Kidney (tissue), 13 donors: ENCODE measurements at regions not wholly inside any gene's neighbourhood (a gene's known extent, or its start where the extent isn't known, plus 50 kb on each side); places are given as distances from the start of the nearest gene placed in this dataset.

ENCODE experiments used
- DNase-seq, 5 donors: peaks; one replicate each; pipeline ENCODE4 v3.0.0-alpha.2; 2013 to 2020
- FAIRE-seq: peaks from 2 replicates; lab custom pipeline; 2012; peaks lifted over from hg19 to GRCh38; lab: Jason Lieb, UNC
- H3K27ac ChIP-seq, 2 donors: one replicate each; pipeline ENCODE4 v1.7.0; 2013; ENCODE audit warnings: low read depth in 2 of 2, low read length in 2 of 2, inconsistent platforms in 1 of 2
- H3K27me3 ChIP-seq: one replicate; pipeline ENCODE4 v1.7.1; 2013; ENCODE audit warnings: low read length, inconsistent platforms; ENCODE audit not compliant: control insufficient read depth, insufficient read depth
- H3K36me3 ChIP-seq, 3 donors: one replicate each; pipeline versions ENCODE4 v1.7.0 to v1.7.1; 2013; ENCODE audit warnings: low read length in 3 of 3, control low read depth in 1 of 3, inconsistent platforms in 1 of 3; ENCODE audit not compliant: insufficient read depth in 3 of 3, control insufficient read depth in 2 of 3
- H3K4me1 ChIP-seq, 3 donors: one replicate each; pipeline versions ENCODE4 v1.7.0 to v1.7.1; 2013; ENCODE audit warnings: low read length in 3 of 3, inconsistent platforms in 1 of 3, low read depth in 1 of 3; ENCODE audit not compliant: control insufficient read depth in 2 of 3, insufficient read depth in 2 of 3
- H3K4me3 ChIP-seq, 3 donors: one replicate each; pipeline versions ENCODE4 v1.7.0 to v1.8.1; 2013; ENCODE audit warnings: low read length in 3 of 3, control low read depth in 1 of 3, inconsistent platforms in 1 of 3
- H3K9ac ChIP-seq, 3 donors: one replicate each; pipeline versions ENCODE4 v1.7.0 to v1.7.1; 2013; ENCODE audit warnings: low read length in 3 of 3, control low read depth in 1 of 3, inconsistent platforms in 1 of 3
- H3K9me3 ChIP-seq, 3 donors: one replicate each; pipeline versions ENCODE4 v1.7.0 to v1.7.1; 2013; ENCODE audit warnings: low read length in 3 of 3, control low read depth in 1 of 3, inconsistent platforms in 1 of 3; ENCODE audit not compliant: control insufficient read depth in 2 of 3, insufficient read depth in 1 of 3
- intact Hi-C: fragments of 100-400 bp; cut with DNase I; formaldehyde crosslinking; loops from one replicate; pipeline ENCODE4 v1.11.1; 2022
- TF ChIP-seq, protein P1 (sequence below): IDR thresholded peaks from 3 replicates; pipeline ENCODE4 v1.5.1; 2012; ENCODE audit warnings: mild to moderate bottlenecking, moderate library complexity, borderline replicate concordance; ENCODE audit not compliant: insufficient read depth; ENCODE audit errors: extremely low read depth
- donor health status: control.
- donor health status: control.
- donor health status: control.
- donor health status: control.
- donor health status: control.
- donor health status: DM: yes; HTN: yes; CAD: no.
- donor health status: Normal renal cell carcinoma (clear cell type).

DNA sequence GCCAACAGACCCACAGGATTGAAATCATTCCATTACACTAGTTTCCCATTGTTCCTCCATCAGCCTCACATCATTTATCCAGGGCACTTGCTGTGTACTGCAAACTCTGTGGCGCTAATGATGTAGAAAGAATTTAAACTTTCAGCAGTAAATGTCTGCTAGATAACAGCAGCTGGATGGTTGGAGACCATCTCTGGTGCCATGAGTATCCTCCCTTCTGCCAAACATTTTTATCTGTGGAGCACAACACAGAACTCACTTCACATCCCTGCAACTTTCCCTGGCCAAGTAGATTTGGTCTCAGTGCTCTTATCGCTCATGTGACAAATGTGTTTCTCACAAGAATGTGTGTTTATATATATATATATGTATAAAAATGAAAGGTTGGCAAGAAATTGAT, 481.9 kb downstream of the FGF9 start:
- TF ChIP-seq, protein P1, sequence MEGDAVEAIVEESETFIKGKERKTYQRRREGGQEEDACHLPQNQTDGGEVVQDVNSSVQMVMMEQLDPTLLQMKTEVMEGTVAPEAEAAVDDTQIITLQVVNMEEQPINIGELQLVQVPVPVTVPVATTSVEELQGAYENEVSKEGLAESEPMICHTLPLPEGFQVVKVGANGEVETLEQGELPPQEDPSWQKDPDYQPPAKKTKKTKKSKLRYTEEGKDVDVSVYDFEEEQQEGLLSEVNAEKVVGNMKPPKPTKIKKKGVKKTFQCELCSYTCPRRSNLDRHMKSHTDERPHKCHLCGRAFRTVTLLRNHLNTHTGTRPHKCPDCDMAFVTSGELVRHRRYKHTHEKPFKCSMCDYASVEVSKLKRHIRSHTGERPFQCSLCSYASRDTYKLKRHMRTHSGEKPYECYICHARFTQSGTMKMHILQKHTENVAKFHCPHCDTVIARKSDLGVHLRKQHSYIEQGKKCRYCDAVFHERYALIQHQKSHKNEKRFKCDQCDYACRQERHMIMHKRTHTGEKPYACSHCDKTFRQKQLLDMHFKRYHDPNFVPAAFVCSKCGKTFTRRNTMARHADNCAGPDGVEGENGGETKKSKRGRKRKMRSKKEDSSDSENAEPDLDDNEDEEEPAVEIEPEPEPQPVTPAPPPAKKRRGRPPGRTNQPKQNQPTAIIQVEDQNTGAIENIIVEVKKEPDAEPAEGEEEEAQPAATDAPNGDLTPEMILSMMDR, result no peak
- no peak overlapping the region for H3K27ac ChIP-seq
- no peaks in the 10 kb centered on the region for H3K27me3 ChIP-seq
- H3K36me3 ChIP-seq, result no peaks in the 10 kb centered on the region
- FAIRE-seq, result no peak
- DNase-seq, result no peak
- intact Hi-C loops, result no loop called here
- H3K4me1 ChIP-seq, result no peaks in the 10 kb centered on the region
- H3K9ac ChIP-seq, result no peak overlapping the region
- H3K9me3 ChIP-seq, result no peaks in the 10 kb centered on the region
- H3K4me3 ChIP-seq, result no peak overlapping the region

DNA sequence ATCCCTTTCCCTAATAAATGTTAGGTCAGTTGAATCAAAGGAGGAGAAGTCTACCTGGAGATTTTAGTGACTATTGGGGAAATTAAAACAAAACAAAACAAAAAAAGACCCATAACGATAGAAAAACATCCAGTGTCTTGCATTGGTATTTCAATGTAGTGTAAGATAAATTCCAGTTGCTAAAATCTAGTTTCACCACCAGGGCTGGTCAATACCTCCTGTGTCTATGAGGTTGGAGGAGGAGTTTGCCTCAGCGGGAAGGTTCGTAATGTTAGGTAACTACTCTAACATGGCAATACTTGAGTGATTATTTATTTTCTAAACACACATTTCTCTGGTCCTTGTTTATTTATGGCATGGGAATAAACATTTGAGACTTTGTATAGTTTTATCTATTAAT, 483.2 kb downstream of the FGF9 start:
- no peak overlapping the region for H3K9ac ChIP-seq
- H3K36me3 ChIP-seq, result no peaks in the 10 kb centered on the region
- no peak overlapping the region for H3K27ac ChIP-seq
- no peaks in the 10 kb centered on the region for H3K9me3 ChIP-seq
- FAIRE-seq (no peak), DNase-seq (no peak)
- intact Hi-C loops, result no loop called here
- H3K27me3 ChIP-seq, result no peaks in the 10 kb centered on the region
- TF ChIP-seq, protein P1, result no peak
- no peak overlapping the region for H3K4me3 ChIP-seq
- no peaks in the 10 kb centered on the region for H3K4me1 ChIP-seq

DNA sequence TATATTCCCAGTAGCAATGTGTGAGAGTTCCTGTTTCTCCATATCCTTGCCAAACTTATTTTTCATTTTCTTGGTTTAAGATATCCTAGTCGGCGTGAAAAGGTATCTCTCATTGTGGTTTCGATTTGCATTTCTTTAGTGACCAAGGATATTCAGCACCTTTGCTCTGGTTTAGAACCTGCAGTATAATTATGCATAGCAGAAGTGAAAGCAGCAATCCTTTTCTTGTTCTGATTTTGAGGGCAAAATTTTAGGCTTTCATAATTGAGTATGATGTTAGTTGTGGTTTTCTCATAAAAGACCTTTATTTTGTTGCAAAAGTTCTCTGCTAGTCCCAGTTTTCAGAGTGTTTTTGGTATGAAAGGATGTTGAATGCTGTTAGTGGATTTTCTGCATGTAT, 491.0 kb downstream of the FGF9 start:
- Histone ChIP-seq H3K27ac (no peak overlapping the region), H3K36me3 (no peaks in the 10 kb centered on the region), H3K27me3 (no peaks in the 10 kb centered on the region), H3K9me3 (no peaks in the 10 kb centered on the region), H3K4me3 (no peak overlapping the region), H3K4me1 (no peaks in the 10 kb centered on the region), H3K9ac (no peak overlapping the region)
- FAIRE-seq, result no peak
- TF ChIP-seq, protein P1, result no peak
- intact Hi-C loops, result no loop called here
- DNase-seq, result no peak

DNA sequence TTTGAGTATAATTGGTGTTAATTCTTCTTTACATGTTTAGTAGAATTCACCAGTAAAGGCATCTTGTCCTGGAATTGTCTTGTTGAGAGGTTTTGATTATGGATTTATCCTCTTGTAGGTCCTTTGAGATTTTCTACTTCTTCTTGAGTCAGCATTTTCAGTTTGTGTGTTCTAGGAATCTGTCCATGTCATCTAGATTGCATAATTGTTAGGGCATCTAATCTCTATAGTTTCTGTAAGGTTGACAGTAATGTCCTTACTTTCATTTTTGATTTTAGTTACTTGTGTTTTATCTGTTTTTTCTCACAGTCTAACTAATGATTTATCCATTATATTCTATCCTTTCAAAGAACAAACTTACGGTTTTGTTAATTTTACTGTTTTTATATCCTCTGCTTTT, 492.0 kb downstream of the FGF9 start:
- no peak for DNase-seq
- no peak for FAIRE-seq
- Histone ChIP-seq H3K4me1 (no peaks in the 10 kb centered on the region), H3K27ac (no peak overlapping the region), H3K27me3 (no peaks in the 10 kb centered on the region), H3K4me3 (no peak overlapping the region), H3K36me3 (no peaks in the 10 kb centered on the region), H3K9me3 (no peaks in the 10 kb centered on the region), H3K9ac (no peak overlapping the region)
- intact Hi-C loops, result no loop called here
- TF ChIP-seq, protein P1, result no peak
